ENCODE measurements at regions not wholly inside any gene's neighbourhood (a gene's known extent, or its start where the extent isn't known, plus 50 kb on each side); places are given as distances from the start of the nearest gene placed in this dataset.

DNA sequence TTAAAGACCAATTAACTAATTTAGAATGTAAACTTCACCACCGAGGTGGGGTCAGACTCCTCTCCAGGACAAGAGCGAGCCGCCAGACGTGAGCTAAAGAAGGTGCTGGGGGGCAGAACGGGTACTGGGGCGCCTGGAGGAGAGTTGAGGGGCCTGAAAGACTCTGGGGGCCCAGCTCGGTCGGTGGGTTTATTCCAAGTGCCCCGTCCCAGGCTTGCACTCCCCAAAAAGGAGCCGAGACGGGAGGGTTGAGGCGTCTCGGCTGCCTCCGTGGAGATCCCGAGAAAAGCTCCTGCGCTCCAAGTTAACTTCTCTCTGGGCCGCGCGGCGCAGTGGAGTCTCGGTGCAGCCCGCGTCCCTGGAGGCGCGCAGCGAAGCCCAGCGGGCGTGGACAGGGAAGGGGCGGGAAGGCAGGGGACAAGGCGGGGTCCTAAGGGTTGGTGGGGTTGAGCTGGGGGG lies 553.3 kb downstream of the TFEC start (continued):
- TF ChIP-seq, protein P1, sequence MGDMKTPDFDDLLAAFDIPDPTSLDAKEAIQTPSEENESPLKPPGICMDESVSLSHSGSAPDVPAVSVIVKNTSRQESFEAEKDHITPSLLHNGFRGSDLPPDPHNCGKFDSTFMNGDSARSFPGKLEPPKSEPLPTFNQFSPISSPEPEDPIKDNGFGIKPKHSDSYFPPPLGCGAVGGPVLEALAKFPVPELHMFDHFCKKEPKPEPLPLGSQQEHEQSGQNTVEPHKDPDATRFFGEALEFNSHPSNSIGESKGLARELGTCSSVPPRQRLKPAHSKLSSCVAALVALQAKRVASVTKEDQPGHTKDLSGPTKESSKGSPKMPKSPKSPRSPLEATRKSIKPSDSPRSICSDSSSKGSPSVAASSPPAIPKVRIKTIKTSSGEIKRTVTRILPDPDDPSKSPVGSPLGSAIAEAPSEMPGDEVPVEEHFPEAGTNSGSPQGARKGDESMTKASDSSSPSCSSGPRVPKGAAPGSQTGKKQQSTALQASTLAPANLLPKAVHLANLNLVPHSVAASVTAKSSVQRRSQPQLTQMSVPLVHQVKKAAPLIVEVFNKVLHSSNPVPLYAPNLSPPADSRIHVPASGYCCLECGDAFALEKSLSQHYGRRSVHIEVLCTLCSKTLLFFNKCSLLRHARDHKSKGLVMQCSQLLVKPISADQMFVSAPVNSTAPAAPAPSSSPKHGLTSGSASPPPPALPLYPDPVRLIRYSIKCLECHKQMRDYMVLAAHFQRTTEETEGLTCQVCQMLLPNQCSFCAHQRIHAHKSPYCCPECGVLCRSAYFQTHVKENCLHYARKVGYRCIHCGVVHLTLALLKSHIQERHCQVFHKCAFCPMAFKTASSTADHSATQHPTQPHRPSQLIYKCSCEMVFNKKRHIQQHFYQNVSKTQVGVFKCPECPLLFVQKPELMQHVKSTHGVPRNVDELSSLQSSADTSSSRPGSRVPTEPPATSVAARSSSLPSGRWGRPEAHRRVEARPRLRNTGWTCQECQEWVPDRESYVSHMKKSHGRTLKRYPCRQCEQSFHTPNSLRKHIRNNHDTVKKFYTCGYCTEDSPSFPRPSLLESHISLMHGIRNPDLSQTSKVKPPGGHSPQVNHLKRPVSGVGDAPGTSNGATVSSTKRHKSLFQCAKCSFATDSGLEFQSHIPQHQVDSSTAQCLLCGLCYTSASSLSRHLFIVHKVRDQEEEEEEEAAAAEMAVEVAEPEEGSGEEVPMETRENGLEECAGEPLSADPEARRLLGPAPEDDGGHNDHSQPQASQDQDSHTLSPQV (IDR thresholded peaks at IDR 0.05) = no peak
- TF ChIP-seq SMAD1 (IDR thresholded peaks at IDR 0.05; ENCODE audit: low read depth, partially characterized antibody) = no peak
- TF ChIP-seq MYC (IDR thresholded peaks at IDR 0.05; ENCODE audit: insufficient read depth, insufficient read length, insufficient replicate concordance, low read length, severe bottlenecking) = no peak
- no peak for TF ChIP-seq NFIC (IDR thresholded peaks at IDR 0.05; ENCODE audit: low read depth, low read length)
- TF ChIP-seq, protein P2, sequence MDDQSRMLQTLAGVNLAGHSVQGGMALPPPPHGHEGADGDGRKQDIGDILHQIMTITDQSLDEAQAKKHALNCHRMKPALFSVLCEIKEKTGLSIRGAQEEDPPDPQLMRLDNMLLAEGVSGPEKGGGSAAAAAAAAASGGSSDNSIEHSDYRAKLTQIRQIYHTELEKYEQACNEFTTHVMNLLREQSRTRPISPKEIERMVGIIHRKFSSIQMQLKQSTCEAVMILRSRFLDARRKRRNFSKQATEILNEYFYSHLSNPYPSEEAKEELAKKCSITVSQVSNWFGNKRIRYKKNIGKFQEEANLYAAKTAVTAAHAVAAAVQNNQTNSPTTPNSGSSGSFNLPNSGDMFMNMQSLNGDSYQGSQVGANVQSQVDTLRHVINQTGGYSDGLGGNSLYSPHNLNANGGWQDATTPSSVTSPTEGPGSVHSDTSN (IDR thresholded peaks at IDR 0.05; ENCODE audit: insufficient replicate concordance, low read depth, low read length) = no peak
- TF ChIP-seq CHD1 (IDR thresholded peaks at IDR 0.05; ENCODE audit: low read depth, low read length) = no peak
- no peak for TF ChIP-seq CREB1 (IDR thresholded peaks at IDR 0.05; ENCODE audit: low read depth)
- TF ChIP-seq, protein P3, sequence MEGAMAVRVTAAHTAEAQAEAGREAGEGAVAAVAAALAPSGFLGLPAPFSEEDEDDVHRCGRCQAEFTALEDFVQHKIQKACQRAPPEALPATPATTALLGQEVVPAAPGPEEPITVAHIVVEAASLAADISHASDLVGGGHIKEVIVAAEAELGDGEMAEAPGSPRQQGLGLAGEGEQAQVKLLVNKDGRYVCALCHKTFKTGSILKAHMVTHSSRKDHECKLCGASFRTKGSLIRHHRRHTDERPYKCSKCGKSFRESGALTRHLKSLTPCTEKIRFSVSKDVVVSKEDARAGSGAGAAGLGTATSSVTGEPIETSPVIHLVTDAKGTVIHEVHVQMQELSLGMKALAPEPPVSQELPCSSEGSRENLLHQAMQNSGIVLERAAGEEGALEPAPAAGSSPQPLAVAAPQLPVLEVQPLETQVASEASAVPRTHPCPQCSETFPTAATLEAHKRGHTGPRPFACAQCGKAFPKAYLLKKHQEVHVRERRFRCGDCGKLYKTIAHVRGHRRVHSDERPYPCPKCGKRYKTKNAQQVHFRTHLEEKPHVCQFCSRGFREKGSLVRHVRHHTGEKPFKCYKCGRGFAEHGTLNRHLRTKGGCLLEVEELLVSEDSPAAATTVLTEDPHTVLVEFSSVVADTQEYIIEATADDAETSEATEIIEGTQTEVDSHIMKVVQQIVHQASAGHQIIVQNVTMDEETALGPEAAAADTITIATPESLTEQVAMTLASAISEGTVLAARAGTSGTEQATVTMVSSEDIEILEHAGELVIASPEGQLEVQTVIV (IDR thresholded peaks at IDR 0.05; ENCODE audit: borderline replicate concordance, partially characterized antibody) = no peak
- TF ChIP-seq BMI1 (IDR thresholded peaks at IDR 0.05; ENCODE audit: borderline replicate concordance) = no peak
